ENCODE measurements at regions not wholly inside any gene's neighbourhood (a gene's known extent, or its start where the extent isn't known, plus 50 kb on each side); places are given as distances from the start of the nearest gene placed in this dataset.

DNA sequence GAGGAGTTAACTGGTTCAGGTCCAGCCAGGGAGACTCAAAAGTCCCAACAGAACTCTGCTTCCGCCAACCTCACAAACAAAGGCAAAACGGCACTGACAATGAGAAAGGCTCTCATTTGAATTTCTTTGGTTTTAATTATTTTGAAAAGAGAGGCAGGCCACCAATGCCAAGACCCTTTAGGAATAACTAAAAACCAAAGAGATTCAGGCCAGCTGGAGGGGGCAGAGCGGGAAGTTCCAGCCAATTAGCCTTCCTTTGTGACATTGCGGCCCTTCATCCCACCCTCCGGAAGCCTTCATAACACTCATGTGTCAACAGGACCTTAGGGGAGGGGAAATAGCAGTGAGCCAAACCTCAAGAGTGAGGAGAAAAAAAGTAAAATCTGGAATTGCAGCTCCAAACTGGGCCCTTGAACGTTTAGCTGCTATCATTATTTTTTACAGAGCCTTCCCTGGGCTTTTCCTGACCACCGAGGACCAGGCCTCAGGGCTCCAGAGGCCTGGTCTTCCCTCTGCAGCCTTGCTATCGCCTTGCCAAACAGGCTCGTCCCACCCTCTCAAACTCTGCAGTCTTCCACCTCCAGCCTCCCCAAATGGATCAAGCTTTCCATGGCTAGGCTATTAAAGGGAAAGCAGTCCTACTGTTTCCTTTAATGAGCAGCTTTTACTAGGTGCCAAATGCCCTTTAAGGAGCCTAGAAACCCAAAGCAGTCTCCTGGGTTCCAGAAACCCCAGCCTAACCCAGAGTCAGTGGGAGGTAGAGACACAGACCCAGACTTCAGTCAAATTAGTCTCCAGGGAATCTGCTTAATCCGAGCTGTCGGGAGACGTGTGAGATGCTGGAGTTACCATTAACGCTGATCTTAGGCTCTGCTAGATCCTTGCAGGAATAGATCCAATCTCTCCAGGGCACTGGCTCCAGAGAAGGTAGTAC lies 114.2 kb downstream of the CCDC34 start:
- Histone ChIP-seq H2AFZ (replicated peaks; ENCODE audit: low read length, poor library complexity) (no peak overlapping the region), H2AK5ac (ENCODE audit: low read depth, low read length) (no peak overlapping the region), H3K79me1 (ENCODE audit: low read depth in 1 of 2, low read length in 2 of 2) (no peaks in the 10 kb centered on the region), H3K56ac (ENCODE audit: extremely low read depth, insufficient read depth, low read length) (no peak overlapping the region), H3K9me3 (ENCODE audit: control insufficient read depth, insufficient read depth, low read length) (no peaks in the 10 kb centered on the region), H3K9ac (ENCODE audit: low read depth, low read length) (no peak overlapping the region), H2AK9ac (replicated peaks; ENCODE audit: low read depth, low read length, poor library complexity) (no peak overlapping the region), H4K20me1 (ENCODE audit: insufficient read depth, low read length) (no peaks in the 10 kb centered on the region), H2BK5ac (ENCODE audit: low read depth, low read length, poor library complexity, severe bottlenecking) (no peak overlapping the region), H3K4me2 (ENCODE audit: low read depth, low read length) (no peak overlapping the region), H2BK20ac (ENCODE audit: low read depth, low read length) (no peak overlapping the region), H4K5ac (ENCODE audit: low read depth, low read length) (no peak overlapping the region), H3K27me3 (ENCODE audit: control insufficient read depth, insufficient read depth, low read length) (peaks cover 10% of the 10 kb centered on the region), H3K4me3 (ENCODE audit: insufficient read depth, low read depth, low read length) (no peak overlapping the region), H3K27ac (ENCODE audit: insufficient read depth, low read length) (no peak overlapping the region), H4K8ac (ENCODE audit: low read depth in 2 of 2, low read length in 2 of 2) (no peak overlapping the region), H2BK15ac (ENCODE audit: low read depth, low read length) (no peak overlapping the region), H3K23ac (ENCODE audit: low read depth, low read length) (no peak overlapping the region), H3K9me1 (ENCODE audit: insufficient read depth, low read length) (no peaks in the 10 kb centered on the region), H3K4ac (ENCODE audit: low read depth, low read length) (no peak overlapping the region), H3K4me1 (ENCODE audit: control insufficient read depth, insufficient read depth, low read length) (no peaks in the 10 kb centered on the region), H4K91ac (ENCODE audit: insufficient read depth, low read depth, low read length) (no peak overlapping the region), H2BK120ac (ENCODE audit: low read depth, low read length) (no peak overlapping the region), H3K18ac (ENCODE audit: low read depth, low read length) (no peak overlapping the region), H3K36me3 (ENCODE audit: control insufficient read depth, insufficient read depth, low read length) (no peaks in the 10 kb centered on the region), H3K14ac (replicated peaks; ENCODE audit: low read depth, low read length) (no peak overlapping the region)
- in situ Hi-C loops (cut with MboI; ENCODE audit: low sequenced_read_pairs), result no loop called here
- DNase-seq (no peak), ATAC-seq (ENCODE audit: low read depth) (no peak)
- CTCF ChIA-PET, result no interaction called here
- POLR2A ChIA-PET (ENCODE audit: unreplicated experiment), result no interaction called here
- intact Hi-C loops (cut with micrococcal nuclease), result no loop called here
- BruUV-seq (replicated peaks), result no TSS peak
- WGBS, 2 experiments (ENCODE audit: extremely low coverage in 2 of 2, insufficient read length in 1 of 2), result 100% methylated on average over 1 of the region's 13 CpGs; no CpG with 5 or more reads in 1 of the 2 experiments
- dilution Hi-C loops (cut with HindIII; ENCODE audit: low sequenced_read_pairs, unreplicated experiment), result no loop called here
- TF ChIP-seq RFX5 (IDR thresholded peaks at IDR 0.05; ENCODE audit: low read depth, low read length) (no peak), NFE2L2 (IDR thresholded peaks at IDR 0.05; ENCODE audit: low read depth, low read length) (no peak), MAZ (IDR thresholded peaks at IDR 0.05; ENCODE audit: borderline replicate concordance, low read depth, low read length) (no peak), MXI1 (IDR thresholded peaks at IDR 0.05; ENCODE audit: borderline replicate concordance, low read depth, low read length) (no peak), POLR2A (IDR thresholded peaks at IDR 0.05; ENCODE audit: low read depth, low read length) (no peak), MAFK (IDR thresholded peaks at IDR 0.05; ENCODE audit: low read depth, low read length) (no peak), CHD1 (IDR thresholded peaks at IDR 0.05; ENCODE audit: low read depth, low read length) (no peak), RAD21 (IDR thresholded peaks at IDR 0.05; ENCODE audit: low read length) (no peak), FOS (IDR thresholded peaks at IDR 0.05; ENCODE audit: low read depth, low read length) (no peak), SMC3 (IDR thresholded peaks at IDR 0.05; ENCODE audit: low read depth, low read length) (no peak), RCOR1 (IDR thresholded peaks at IDR 0.05; ENCODE audit: insufficient replicate concordance, low read length) (no peak), BHLHE40 (IDR thresholded peaks at IDR 0.05; ENCODE audit: low read depth, low read length) (no peak)
- TF ChIP-seq, protein P1, sequence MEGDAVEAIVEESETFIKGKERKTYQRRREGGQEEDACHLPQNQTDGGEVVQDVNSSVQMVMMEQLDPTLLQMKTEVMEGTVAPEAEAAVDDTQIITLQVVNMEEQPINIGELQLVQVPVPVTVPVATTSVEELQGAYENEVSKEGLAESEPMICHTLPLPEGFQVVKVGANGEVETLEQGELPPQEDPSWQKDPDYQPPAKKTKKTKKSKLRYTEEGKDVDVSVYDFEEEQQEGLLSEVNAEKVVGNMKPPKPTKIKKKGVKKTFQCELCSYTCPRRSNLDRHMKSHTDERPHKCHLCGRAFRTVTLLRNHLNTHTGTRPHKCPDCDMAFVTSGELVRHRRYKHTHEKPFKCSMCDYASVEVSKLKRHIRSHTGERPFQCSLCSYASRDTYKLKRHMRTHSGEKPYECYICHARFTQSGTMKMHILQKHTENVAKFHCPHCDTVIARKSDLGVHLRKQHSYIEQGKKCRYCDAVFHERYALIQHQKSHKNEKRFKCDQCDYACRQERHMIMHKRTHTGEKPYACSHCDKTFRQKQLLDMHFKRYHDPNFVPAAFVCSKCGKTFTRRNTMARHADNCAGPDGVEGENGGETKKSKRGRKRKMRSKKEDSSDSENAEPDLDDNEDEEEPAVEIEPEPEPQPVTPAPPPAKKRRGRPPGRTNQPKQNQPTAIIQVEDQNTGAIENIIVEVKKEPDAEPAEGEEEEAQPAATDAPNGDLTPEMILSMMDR (conservative IDR thresholded peaks at IDR 0.05; ENCODE audit: low read depth, low read length), result no peak
- TF ChIP-seq, protein P2, sequence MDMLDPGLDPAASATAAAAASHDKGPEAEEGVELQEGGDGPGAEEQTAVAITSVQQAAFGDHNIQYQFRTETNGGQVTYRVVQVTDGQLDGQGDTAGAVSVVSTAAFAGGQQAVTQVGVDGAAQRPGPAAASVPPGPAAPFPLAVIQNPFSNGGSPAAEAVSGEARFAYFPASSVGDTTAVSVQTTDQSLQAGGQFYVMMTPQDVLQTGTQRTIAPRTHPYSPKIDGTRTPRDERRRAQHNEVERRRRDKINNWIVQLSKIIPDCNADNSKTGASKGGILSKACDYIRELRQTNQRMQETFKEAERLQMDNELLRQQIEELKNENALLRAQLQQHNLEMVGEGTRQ (IDR thresholded peaks at IDR 0.05; ENCODE audit: low read depth, low read length), result no peak
- TF ChIP-seq, protein P3, sequence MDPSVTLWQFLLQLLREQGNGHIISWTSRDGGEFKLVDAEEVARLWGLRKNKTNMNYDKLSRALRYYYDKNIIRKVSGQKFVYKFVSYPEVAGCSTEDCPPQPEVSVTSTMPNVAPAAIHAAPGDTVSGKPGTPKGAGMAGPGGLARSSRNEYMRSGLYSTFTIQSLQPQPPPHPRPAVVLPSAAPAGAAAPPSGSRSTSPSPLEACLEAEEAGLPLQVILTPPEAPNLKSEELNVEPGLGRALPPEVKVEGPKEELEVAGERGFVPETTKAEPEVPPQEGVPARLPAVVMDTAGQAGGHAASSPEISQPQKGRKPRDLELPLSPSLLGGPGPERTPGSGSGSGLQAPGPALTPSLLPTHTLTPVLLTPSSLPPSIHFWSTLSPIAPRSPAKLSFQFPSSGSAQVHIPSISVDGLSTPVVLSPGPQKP (IDR thresholded peaks at IDR 0.05; ENCODE audit: borderline replicate concordance, low read depth, low read length), result no peak
